ENCODE measurements at regions not wholly inside any gene's neighbourhood (a gene's known extent, or its start where the extent isn't known, plus 50 kb on each side); places are given as distances from the start of the nearest gene placed in this dataset.

GRCh38 chrX:148417934-148418333, 82.5 kb upstream of the AFF2 start:
- no peak for TF ChIP-seq CTCF (IDR thresholded peaks at IDR 0.05)
- no peak for TF ChIP-seq POLR2A (IDR thresholded peaks at IDR 0.05; ENCODE audit: low read depth)
- TF ChIP-seq POLR2AphosphoS5 (IDR thresholded peaks at IDR 0.05) = no peak
- TF ChIP-seq EP300 (IDR thresholded peaks at IDR 0.05) = no peak
